ENCODE measurements at regions not wholly inside any gene's neighbourhood (a gene's known extent, or its start where the extent isn't known, plus 50 kb on each side); places are given as distances from the start of the nearest gene placed in this dataset.
"Not testable (repeated sequence)": the region's sequence is repeated elsewhere in the genome, so short reads cannot be mapped to it uniquely, and the experiment has no call there.

DNA sequence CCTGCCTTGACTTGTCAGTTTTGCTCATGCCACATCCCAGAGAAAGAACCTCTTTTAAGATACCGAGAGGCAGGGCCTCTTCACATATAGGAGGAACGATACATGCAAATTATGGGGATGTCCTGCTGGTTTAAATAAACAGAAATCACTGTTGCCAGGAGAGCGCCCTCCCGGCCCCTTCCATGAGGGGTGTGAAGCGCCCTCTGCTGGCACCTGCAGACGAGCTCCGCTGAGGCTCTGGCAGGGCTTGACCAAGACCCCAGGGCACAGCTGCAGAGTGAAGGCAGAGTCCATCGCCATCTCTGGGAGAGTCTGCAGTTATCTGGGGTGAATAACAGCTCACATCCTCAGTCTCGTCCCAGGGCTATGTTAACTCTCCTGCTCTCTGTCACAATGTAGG, 468.8 kb downstream of the RPIA start:
- intact Hi-C loops (cut with micrococcal nuclease); H3K4me1 Mint-ChIP-seq; H3K27me3 Mint-ChIP-seq; H3K36me3 Mint-ChIP-seq (ENCODE audit: low read depth); H3K9me3 Mint-ChIP-seq; H3K27ac Mint-ChIP-seq; H3K4me3 Mint-ChIP-seq; DNase-seq: not testable (repeated sequence)

DNA sequence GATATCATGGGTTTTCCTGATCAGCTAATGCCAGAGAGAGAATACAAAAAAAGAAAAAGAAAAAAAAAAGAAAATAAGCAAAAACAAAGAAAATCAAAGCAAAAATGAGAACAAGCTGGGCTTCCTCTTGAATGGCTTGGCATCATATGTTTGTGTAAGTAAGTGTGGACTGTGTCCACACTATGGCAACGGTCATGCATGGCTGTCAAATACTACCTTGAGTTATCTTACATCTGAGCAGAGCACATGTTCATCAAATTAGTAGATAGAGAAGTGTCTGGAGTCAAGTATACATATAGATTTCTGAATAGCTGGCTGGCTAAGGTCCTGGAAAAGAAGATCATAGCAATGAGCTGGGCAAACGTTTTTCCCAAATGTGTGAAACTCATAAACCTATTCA, 470.2 kb downstream of the RPIA start:
- H3K4me3 Mint-ChIP-seq; intact Hi-C loops (cut with micrococcal nuclease); DNase-seq; H3K36me3 Mint-ChIP-seq (ENCODE audit: low read depth); H3K27ac Mint-ChIP-seq; H3K4me1 Mint-ChIP-seq; H3K9me3 Mint-ChIP-seq; H3K27me3 Mint-ChIP-seq: not testable (repeated sequence)

DNA sequence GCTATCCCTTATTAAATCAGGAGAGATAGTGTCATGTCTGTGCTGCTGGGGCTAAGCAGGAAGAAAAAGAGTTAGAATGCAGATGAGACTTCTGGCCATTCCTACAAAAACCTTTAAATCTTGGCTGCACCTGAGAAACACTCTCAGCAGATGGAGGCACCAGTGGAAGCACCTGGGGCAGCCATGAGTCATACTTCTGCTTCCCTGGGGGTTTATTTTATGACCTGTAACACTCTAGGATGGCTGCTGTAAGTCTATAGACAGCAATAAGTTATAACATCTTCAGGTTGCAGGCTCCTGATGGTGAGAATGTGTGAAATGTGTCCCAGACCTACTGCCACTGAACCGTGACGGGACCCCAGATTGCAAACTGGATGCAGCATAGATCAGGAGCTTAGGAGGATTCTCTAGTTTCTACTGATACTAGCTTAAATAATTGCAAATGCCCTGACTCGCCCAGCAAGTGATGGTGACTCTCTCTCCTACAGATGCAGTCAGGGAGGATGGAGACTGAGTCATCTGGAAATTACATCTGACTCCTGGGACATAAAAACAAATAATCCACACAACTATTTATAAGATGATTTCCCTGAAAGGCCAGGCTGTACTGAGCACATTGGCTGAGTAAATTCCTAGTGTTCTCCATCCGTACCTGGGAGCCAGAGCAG, 479.2 kb downstream of the RPIA start:
- DNase-seq; H3K36me3 Mint-ChIP-seq (ENCODE audit: low read depth); H3K9me3 Mint-ChIP-seq; H3K4me1 Mint-ChIP-seq; H3K27me3 Mint-ChIP-seq; H3K27ac Mint-ChIP-seq; H3K4me3 Mint-ChIP-seq; intact Hi-C loops (cut with micrococcal nuclease): not testable (repeated sequence)

DNA sequence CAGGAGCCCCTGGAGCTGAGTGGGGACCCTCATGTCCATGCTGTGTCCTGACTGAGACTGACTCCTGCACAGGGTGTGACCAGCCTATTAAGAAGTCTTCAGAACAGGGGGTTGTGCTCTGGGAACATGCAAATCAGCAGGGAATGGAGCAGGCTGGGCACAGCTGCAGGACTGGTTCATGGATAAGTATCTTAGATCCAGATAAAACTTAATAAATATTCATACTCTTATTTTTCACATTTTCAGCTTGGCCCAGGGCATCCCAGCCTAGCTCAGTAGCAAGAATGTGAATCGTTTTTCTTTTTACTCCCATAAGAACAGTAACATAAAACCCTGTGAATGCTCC, 479.7 kb downstream of the RPIA start:
- DNase-seq; intact Hi-C loops (cut with micrococcal nuclease); H3K36me3 Mint-ChIP-seq (ENCODE audit: low read depth); H3K27me3 Mint-ChIP-seq; H3K4me3 Mint-ChIP-seq; H3K27ac Mint-ChIP-seq; H3K9me3 Mint-ChIP-seq; H3K4me1 Mint-ChIP-seq: not testable (repeated sequence)

DNA sequence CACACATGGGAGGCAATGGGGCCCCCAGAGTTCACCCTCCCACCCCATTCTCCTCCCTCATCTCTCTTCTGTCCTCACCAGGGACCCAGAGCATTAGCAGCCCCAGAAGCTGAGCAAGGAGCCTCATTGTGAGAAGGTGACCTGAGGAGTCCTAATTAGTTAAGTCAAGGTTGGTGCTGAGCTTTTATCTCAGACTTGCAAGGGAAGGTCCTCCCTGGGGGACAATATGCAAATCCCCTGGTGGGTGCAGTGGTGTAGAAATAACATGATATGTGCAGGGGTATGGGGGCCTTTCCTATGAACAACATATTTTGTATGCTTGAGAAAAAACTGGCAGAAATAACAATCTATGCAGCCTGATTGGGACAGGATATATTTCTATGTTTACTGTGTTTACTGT, 485.5 kb downstream of the RPIA start:
- H3K4me3 Mint-ChIP-seq; H3K27ac Mint-ChIP-seq; intact Hi-C loops (cut with micrococcal nuclease); H3K36me3 Mint-ChIP-seq (ENCODE audit: low read depth); DNase-seq; H3K27me3 Mint-ChIP-seq; H3K9me3 Mint-ChIP-seq; H3K4me1 Mint-ChIP-seq: not testable (repeated sequence)

- H3K27ac Mint-ChIP-seq; H3K36me3 Mint-ChIP-seq (ENCODE audit: low read depth); intact Hi-C loops (cut with micrococcal nuclease); DNase-seq; H3K4me1 Mint-ChIP-seq; H3K9me3 Mint-ChIP-seq; H3K4me3 Mint-ChIP-seq; H3K27me3 Mint-ChIP-seq: not testable (repeated sequence)
Measured at GRCh38 chr2:89182221-89182620, 490.7 kb downstream of the RPIA start.

- H3K4me3 Mint-ChIP-seq; intact Hi-C loops (cut with micrococcal nuclease); H3K27me3 Mint-ChIP-seq; H3K27ac Mint-ChIP-seq; H3K9me3 Mint-ChIP-seq; DNase-seq; H3K4me1 Mint-ChIP-seq; H3K36me3 Mint-ChIP-seq (ENCODE audit: low read depth): not testable (repeated sequence)
Measured at GRCh38 chr2:89184746-89185145, 493.3 kb downstream of the RPIA start.

GRCh38 chr2:89195636-89196251, 504.3 kb downstream of the RPIA start:
- H3K36me3 Mint-ChIP-seq (ENCODE audit: low read depth); DNase-seq; H3K9me3 Mint-ChIP-seq; intact Hi-C loops (cut with micrococcal nuclease); H3K27ac Mint-ChIP-seq; H3K27me3 Mint-ChIP-seq; H3K4me3 Mint-ChIP-seq; H3K4me1 Mint-ChIP-seq: not testable (repeated sequence)

DNA sequence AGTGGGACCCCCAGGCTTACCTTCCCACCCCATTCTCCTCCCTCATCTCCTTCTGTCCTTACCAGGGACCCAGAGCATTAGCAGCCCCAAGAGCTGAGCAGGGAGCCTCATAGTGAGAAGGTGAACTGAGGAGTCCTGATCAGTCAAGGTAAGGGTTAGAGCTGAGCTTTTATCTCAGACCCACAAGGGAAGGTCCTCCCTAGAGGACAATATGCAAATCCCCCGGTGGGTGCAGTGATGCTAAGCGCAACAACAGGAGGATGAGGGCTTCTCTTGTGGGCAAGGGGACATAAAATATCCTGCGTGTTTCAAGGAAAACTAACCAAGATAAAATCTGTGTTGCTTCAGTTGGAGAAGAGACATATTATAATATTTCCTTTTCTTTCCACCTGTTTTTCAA, 505.2 kb downstream of the RPIA start:
- intact Hi-C loops (cut with micrococcal nuclease); H3K36me3 Mint-ChIP-seq (ENCODE audit: low read depth); H3K9me3 Mint-ChIP-seq; H3K27me3 Mint-ChIP-seq; H3K27ac Mint-ChIP-seq; H3K4me3 Mint-ChIP-seq; DNase-seq; H3K4me1 Mint-ChIP-seq: not testable (repeated sequence)

DNA sequence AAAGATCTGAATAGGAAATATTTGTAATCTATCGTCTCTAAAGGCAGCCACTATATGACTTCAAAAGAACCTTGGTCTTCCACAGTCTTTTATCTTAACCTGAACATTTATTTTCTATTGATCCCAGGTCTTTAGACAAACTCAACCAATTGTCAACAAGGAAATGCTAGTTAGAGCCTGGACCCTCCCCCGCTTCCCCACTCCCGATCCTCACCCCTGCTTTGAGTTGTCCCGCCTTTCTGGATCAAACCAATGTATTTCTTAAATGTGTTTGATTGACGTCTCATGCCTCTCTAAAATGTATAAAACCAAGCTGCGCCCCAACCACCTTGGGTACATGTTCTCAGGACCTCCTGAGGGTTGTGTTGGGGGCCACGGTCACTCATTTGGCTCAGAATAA, 506.6 kb downstream of the RPIA start:
- H3K9me3 Mint-ChIP-seq; DNase-seq; H3K27ac Mint-ChIP-seq; H3K4me1 Mint-ChIP-seq; H3K27me3 Mint-ChIP-seq; H3K36me3 Mint-ChIP-seq (ENCODE audit: low read depth); intact Hi-C loops (cut with micrococcal nuclease); H3K4me3 Mint-ChIP-seq: not testable (repeated sequence)

GRCh38 chr2:89199453-89200246, 508.2 kb downstream of the RPIA start:
- DNase-seq; H3K9me3 Mint-ChIP-seq; H3K27me3 Mint-ChIP-seq; H3K4me1 Mint-ChIP-seq; H3K4me3 Mint-ChIP-seq; H3K27ac Mint-ChIP-seq; intact Hi-C loops (cut with micrococcal nuclease); H3K36me3 Mint-ChIP-seq (ENCODE audit: low read depth): not testable (repeated sequence)

- H3K36me3 Mint-ChIP-seq (ENCODE audit: low read depth); H3K9me3 Mint-ChIP-seq; DNase-seq; H3K27ac Mint-ChIP-seq; H3K4me1 Mint-ChIP-seq; H3K27me3 Mint-ChIP-seq; H3K4me3 Mint-ChIP-seq; intact Hi-C loops (cut with micrococcal nuclease): not testable (repeated sequence)
Measured at GRCh38 chr2:89200247-89200527, 508.7 kb downstream of the RPIA start.

- H3K4me1 Mint-ChIP-seq; H3K9me3 Mint-ChIP-seq; H3K27ac Mint-ChIP-seq; H3K36me3 Mint-ChIP-seq (ENCODE audit: low read depth); H3K4me3 Mint-ChIP-seq; intact Hi-C loops (cut with micrococcal nuclease); H3K27me3 Mint-ChIP-seq; DNase-seq: not testable (repeated sequence)
Measured at GRCh38 chr2:89202518-89202917, 511.0 kb downstream of the RPIA start.

DNA sequence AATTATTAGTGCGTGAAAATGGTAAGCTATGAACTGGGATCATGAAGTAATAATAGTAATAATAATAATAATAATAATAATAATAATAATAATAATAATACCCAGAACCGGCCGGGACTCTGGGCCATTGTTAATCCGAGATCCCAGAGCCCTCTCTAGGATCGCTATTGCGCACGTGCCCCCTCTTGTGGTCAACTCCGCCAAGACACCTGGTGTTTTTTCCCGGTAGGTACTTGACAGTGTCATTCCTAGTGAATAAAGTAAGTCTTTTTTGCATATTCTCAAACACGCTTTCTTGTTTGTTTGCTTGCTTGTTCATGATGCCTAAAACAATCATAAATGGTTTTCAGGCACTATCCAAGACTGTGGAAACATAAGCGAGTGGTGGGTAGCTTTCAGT, 513.7 kb downstream of the RPIA start:
- H3K9me3 Mint-ChIP-seq; H3K36me3 Mint-ChIP-seq (ENCODE audit: low read depth); H3K4me1 Mint-ChIP-seq; H3K27ac Mint-ChIP-seq; H3K27me3 Mint-ChIP-seq; intact Hi-C loops (cut with micrococcal nuclease); H3K4me3 Mint-ChIP-seq: not testable (repeated sequence)
- DNase-seq, result peak; percentile 77

All from activated CD4-positive, alpha-beta T cell treated with anti-CD3 and anti-CD28 coated beads, Interleukin-2, amount 10 ng/mL, durations not matched to agents 24 days and 14 days (primary cell).